ENCODE measurements at regions not wholly inside any gene's neighbourhood (a gene's known extent, or its start where the extent isn't known, plus 50 kb on each side); places are given as distances from the start of the nearest gene placed in this dataset.
"Not testable (repeated sequence)": the region's sequence is repeated elsewhere in the genome, so short reads cannot be mapped to it uniquely, and the experiment has no call there.

DNA sequence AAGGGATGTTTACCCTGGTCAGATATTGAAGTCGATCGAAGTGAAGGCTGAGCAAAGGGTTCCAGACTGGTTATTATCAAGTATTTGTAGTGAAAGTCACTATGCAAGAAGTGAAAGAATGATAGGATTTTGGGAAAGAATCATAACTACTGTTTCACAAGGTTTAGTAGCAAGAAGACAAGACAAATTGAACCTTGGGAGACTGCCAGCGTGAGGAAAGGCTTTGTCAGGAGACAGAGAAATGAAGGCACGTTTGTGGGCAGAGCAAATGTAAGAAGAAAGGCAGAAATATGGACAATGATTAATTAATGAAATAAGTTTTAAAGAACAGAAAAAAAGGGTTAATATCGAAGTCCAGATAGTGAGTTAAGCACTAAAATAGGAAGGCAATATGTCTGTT, 456.8 kb downstream of the TRIML1 start:
- DNase-seq, result no peak

DNA sequence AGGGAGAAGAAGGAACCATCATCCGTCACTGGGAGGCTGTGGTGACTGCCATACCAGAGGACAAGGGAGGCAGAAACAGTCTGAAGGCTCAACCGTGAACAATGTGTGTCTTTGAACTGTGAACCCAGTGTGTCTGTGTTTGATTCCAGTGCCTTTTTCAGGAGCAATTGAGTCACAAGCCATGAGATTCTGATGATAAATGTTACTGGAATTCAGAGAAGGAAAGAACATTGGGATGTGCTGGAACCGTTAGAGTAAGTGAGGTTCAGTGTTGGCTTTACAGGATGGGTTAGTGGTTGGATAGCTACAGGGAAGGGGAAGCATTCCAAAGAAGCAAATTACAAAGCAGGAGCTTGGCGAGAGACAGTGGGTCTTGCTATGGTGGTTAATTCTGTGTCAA, 464.4 kb downstream of the TRIML1 start:
- DNase-seq, result no peak

GRCh38 chr4:188606635-188607034, 467.4 kb downstream of the TRIML1 start:
- DNase-seq, result no peak

DNA sequence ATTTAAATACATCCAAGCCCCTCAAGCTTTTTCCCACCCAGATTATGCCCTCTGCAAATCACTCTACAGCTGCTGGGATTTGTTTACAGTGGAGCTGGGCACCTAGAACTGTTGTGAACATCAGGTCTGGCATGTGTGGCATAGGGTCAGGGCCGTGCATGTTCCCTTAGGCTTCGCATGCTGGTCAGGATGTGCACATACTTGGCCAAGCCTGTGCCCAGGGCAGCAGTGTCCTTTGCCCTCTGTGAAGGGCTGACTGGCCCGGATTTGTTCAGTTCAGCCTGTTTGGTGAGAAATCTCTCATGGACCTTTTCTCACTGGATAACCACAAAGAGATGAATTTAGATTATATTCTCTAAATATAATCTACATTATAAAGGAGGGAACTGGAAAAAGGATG, 471.9 kb downstream of the TRIML1 start:
- DNase-seq, result no peak

- no peak for DNase-seq
These were observed 473.4 kb downstream of the TRIML1 start for GRCh38 chr4:188612659-188613058.

DNA sequence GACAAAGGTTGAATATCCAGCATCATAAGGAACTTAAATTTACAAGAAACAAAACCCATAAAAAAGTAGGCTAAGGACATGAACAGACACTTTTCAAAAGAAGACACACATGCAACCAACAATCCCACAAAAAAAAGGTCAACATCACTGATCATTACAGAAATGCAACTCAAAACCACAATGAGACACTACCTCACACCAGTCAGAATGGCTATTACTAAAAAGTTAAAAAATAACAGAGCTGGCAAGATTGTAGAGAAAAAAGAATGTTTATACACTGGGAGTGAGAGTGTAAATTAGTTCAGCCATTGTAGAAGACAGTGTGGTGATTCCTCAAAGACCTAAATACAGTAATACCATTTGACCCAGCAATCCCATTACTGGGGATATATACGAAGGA, 474.7 kb downstream of the TRIML1 start:
- DNase-seq, result no peak

DNA sequence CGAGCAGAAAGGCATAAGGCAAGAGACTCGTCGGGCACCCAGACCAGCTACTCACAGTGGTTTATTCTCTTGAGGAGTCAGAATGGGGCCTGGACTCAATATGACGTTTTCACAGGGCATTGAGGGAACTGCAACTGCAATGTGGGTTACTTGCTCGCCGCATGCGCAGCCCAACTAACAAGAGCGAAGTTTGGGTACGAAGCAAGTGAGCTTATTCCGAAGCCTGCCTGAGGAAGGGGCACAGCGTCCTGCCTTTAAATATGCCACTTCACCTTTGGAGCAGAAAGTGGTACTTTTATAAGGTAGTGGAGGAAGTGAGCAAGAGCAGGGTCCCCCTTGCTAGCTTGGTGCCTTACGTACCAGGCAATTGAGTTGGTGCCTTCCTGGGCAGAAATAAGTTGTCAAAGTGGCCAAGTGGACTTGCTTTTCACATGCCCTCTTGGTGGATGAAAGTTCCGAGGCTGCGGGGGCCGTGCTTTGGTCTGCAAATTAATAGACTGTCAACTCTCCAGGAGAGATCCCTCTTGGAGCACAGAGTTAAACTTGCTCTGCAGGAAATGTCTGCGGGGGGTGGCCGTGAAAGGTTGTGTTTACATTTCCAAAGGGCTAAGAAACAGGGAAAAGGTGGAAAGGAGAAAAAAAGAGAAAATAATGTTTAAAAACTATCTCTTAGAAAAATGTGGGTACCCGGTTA, 480.4 kb downstream of the TRIML1 start:
- DNase-seq, result no peak

DNA sequence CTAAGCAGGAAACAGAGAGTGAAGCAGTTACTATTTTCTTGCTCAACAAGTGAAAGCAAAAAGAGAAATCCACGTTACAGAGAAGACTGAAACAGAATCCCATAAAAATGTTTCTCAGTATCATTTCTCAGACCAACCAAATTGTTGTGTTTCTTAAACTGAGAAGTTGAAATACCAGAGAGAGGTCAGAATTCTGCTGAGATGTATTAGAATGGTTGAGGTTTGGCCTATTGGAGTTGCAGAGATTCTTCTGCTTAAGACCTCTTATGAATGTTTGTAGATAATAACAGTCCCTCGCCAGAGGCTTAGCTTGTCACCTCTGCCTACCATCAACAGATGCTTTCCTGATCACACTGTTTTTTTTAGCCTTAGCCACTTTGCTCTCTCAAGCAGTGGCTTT, 481.4 kb downstream of the TRIML1 start:
- no peak for DNase-seq

GRCh38 chr4:188623314-188623854, 484.1 kb downstream of the TRIML1 start:
- DNase-seq, result no peak

DNA sequence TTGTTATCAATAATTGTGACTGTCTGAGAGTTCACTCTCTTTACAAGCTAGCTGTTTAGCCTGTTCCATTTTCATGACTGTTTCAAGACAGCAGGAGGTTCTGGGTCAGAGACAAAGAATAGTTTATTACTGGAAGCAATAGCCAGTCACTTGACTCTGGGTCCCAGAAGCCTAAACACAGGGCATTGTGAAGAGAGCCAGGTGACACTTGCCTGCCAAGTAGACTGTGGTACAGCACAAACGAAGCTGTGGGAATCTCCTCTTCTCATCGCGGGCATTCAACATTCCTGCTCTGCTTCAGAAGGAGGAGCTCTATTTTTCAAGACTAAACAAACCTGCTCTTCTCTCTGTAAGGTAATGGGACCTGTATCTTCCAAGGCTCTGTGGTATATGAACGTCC, 485.1 kb downstream of the TRIML1 start:
- DNase-seq, result no peak

DNA sequence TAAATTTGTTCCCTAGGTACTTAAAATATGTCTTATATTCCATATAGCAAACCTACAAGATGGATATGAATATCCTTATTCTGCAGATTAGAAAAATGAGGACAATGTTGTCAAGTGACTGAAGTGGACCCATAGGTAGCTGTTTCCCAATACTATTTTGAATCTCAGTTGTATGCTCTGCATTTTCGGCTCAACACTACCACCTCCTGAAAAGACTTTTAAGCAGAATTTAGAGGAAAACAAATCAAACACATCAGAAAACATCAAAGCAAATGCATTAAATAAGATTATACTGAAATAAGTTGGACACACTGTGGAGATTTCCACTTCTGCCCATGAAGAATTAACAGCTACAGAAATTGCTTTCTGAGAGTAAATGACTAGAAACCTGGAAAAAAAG, 488.7 kb downstream of the TRIML1 start:
- no peak for DNase-seq

GRCh38 chr4:188639479-188640100, 500.3 kb downstream of the TRIML1 start:
- no peak for DNase-seq

DNA sequence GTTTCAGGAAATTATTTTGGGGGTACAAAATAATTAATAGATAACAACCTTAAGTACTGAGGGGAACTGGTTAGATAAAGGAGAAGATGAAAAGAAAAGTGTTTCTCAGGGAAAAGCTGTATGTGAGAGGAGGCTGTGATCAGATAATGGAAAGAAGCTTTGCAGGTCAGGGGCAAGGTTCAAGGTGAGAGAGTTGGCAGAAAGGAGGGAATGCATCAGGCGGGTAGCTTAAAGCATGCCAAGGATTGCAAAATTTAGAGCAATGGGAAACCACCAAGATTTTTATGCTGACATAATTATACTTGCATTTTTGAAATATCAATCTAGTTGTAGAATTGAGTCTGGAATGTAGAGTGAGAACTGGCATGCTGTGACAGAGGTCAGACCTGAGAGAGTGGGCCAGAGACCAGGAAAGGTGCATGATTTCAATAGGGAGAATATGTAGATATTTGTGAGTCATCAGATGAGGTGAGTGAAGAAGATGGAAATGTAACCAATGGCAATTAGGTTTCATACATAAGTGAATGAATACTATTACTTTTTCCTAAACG, 508.7 kb downstream of the TRIML1 start:
- no peak for DNase-seq

- no peak for DNase-seq
These were observed 510.4 kb downstream of the TRIML1 start for GRCh38 chr4:188649635-188650034.

DNA sequence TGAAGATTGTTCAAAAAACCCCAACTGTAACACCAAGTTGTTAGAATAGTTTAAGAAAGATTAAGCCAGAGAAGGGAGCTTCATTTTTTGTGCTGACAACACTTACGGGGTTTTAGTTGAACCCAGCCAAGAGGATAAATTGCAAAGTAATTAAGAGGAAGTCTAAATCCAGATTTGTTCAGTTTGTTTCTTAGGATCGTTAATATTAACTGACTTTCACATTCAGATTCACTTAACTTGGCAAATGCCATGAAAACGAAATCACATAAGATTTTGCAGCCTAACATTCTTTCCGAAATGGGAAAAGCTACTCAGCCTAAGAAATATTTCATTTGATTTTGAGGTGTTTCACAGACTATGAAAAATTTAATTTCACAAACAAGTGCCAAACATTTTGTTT, 511.3 kb downstream of the TRIML1 start:
- DNase-seq, result no peak

DNA sequence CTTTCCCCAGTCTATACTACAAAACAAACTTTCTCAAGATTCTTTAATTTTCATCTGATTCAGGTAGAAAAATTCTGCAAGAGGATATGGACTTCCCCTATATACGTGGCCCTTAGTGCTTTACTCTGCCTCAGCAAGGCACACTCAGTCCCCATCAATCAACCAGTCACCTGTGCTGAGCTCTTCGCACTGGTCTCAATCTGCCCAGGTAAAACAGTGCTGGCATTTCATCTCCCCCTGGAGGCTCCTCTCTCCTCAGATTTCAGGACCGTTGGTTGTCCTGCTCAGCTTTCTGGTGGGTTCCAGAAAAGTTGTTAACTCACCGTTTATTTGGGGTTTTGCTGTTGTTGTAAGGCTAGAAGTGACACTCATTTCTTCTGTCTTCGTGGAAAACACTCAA, 518.1 kb downstream of the TRIML1 start:
- DNase-seq, result no peak

- DNase-seq, result no peak
These were observed 519.8 kb downstream of the TRIML1 start for GRCh38 chr4:188658958-188659522.

GRCh38 chr4:188660796-188661195, 521.6 kb downstream of the TRIML1 start:
- DNase-seq, result peak; percentile 73

DNA sequence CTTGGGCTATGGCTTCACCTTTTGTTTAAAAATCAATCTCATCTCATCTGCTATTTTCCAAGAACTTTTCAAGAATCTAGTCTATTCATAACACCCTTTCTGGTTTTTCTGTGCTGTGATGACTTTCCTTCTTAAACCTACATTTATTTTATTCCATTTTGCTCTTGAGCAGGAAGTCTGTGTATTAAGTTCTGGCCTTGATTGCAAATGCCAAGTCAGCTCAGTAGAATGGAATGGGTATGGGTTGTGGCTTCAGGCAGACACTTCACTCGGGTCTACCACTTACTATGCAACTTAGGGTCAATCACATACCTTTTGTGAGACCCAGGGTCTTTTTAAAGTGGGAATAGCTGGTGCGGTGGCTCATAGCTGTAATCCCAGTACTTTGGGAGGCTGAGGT, 522.3 kb downstream of the TRIML1 start:
- DNase-seq, result no peak

DNA sequence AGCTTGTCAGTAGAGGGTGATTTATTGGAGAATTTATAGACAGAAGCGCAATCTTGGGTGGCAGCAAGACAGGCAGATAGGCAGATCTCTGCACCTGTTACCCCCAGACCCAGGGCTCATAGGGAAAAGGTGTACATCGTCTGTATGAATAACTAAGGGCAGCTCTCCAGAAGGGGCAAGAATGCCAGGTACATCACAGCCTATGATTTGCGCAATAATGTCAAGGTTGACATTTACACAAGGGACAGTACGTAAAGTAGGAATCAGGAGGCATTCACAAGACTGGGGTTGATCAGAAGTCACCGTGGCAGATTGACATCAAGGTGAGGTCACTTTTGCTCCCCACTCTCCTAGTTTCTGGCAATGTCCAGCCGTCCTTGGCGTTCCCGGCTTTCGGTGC, 524.1 kb downstream of the TRIML1 start:
- DNase-seq, result no peak

DNA sequence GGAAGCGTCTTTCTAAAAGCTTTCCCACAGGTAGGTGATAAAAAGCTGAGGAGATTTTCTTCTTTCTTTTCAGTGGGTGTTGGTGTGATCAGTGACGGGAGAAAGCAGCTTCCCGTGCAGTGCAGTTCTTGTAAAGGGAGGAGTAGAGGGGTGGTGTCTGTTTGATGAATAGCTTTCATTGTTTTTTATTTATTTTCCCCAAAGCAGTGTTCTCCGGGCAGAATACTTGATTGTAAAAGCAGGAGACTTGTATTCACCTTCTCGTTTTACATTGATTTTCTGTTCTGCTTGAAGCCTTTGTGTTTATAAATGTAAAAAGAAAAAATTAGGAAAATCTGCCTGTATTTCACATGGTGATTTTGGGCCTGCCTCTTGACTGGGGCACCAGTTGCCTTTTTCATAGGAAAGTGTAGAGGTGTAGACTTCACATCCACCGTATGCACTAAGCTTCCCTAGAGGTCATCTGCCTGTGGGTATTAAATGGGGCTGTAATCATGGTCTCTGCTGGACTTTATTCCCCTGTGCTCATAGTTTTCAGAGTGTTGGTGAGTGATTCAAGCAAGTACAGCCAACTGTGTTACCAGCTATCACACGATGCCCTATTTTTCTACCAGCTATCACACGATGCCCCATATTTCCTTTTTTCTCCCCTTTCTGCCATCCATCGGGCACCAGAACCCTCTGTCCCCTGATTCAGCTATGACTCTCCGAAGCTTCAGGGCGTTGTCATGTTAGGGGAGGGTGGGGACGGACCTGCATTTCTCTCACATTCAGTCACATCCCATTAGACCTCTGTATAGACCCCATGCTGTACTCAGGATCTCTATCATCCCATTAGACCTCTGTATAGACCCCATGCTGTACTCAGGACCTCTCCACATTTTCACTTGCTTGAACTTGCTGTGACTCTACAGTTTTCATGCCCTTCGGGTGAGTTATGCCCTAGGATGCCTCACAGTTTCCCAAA, 526.5 kb downstream of the TRIML1 start:
- peak; percentile 60 for DNase-seq

DNA sequence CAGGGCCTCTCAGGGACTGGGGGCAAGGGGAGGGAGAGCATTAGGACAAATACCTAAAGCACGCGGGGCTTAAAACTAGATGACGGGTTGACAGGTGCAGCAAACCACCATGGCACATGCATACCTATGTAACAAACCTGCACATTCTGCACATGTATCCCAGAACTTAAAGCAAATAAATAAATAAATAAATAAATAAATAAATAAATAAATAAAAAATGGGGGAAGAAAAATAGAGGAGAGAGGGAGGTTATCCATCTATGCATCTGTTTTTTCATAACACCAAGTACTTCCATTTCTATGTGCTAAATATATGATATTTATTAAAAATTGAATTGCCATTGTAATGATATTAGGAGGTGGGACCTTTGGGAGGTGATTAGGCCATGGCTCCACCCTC, 539.5 kb downstream of the TRIML1 start:
- not testable (repeated sequence) for DNase-seq
